Suppressor macrophage treated with lipopolysaccharide for 4 hours (primary cell): ENCODE measurements at regions not wholly inside any gene's neighbourhood (a gene's known extent, or its start where the extent isn't known, plus 50 kb on each side); places are given as distances from the start of the nearest gene placed in this dataset.
A peak's percentile ranks its signal among the peaks of the same experiment; 100 is the strongest.

Experiments
- DNase-seq: peaks from one replicate; pipeline ENCODE4 v3.0.0-alpha.2; 2020

DNA sequence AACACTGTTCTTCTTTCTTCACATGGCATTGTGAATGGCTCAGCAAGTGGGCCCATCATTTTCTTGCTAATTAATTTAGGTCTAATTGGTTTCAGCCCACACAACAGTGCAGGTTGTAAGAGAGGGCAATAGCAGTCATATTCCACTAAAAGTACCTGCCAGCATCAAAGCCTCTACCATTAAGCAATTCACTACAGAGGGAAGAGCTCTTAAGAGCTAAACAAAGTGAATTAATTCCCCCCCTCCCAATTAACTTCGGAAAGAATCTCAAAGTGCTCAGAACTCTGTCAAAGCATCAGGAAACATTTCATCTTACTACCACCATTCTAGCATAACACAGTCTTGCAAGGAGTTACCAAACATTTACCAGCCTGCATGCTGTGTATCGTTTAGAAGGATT lies 133.9 kb upstream of the UBASH3B start:
- no peak for DNase-seq

DNA sequence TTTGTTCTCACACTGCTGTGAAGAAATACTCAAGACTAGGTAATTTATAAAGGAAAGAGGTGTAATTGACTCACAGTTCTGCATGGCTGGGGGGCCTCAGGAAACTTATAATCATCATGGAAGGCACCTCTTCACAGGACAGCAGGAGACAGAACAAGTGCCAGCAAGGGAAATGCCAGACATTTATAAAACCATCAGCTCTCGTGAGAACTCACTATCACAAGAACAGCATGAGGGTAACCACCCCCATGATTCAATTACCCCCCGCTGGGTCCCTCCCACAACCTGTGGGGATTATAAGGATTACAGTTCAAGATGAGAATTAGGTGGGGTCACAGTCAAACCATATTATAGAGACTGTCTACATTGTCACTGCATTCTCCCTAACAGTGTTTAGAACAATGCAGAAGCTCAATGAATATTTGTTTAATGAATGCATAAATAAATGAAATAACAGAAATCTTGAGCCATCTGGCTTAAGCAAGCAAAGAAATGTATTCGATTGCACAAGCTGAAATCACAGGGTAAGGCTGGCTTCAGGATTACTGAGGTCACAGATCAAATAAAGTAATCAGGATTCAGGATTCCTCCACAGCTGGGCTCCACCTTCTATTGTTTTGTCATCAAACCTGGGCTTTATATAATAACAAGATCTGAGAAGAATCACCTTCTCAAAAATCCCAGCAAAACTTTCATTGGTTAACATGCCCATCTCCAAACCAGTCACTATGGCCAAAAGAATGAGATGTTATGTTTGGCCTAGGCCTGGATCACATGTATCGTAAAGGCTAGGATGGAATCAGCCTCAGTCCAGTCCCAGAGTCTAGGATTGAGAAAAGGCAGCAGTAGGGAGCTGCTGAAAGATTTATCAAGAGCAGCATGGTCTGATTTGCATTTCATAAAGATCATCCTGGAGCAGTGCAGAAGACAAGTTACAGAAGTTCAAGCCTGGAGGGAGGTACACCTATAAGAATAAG lies 137.8 kb upstream of the UBASH3B start:
- no peak for DNase-seq

DNA sequence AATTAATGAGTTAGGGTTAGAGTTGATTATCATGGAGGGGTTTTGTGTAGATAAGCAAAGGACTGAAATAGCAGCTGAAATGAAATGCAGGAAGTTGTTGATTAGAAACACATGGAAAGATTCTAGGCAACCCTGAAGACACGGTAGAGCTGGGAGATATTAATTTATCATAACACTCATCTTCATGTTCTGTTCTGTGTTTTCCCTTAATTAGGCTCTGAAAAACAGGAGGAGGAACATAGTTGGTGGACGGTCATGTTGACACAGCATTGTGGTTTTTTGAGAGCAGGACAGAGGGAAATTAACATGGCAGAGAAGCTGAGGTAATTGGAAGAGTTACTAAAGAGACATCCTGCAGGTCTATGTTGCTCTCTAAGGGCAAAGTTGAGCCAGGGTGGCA lies 138.8 kb upstream of the UBASH3B start:
- no peak for DNase-seq

DNA sequence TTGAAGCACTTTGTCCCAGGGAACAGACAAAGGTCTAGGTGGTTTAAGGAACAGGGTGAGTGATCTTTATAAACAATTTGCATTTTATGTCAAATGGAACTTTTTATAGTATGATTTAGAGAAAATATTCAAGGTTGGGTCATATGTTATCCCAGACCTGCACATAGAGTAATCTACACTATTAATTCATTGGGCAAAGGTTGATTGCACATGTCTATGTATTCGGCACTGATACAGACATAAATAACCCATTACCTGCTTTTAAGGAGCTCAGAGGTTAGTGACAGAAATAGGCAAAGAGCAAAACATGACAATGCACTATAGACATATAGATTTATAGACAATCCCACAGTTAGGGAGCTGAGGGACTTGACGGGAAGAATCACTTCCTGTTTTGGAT lies 141.5 kb upstream of the UBASH3B start:
- peak; percentile 2 for DNase-seq

DNA sequence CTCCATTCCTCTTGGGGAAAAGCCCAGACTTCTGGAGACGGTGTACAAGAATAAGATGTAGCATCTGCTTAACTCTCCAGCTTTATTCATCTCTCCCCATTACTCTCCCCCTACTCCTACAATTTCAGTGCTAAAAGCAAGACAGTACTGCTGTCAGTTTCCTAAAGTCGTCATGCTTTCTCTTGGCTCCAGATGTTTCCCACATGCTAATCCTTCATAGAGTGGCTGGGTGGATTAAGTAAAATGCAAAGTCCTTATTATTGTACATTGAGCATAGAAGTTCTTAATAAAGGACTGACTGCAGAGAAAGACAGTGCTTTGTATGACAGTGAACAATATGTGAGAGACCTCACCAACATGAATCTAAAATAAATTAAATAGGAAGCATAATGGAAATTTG lies 142.2 kb upstream of the UBASH3B start:
- no peak for DNase-seq

DNA sequence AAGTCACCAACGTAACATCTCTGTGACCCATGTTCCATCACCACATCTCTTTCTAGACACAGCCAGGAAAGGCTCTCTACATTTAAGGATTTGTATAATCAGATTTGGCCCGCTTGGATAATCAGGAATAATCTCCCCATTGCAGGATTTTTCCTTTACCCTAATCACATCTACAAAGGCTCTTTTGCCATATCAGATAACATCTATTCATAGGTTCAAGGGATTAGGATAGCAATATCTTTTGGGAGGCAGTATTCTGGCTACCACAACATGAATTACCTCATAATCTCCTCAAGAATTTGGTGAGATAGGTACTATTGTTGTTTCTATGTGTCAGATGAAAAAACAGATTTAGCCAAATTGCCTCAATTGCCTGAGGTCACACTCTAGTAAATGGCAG lies 142.8 kb upstream of the UBASH3B start:
- no peak for DNase-seq

DNA sequence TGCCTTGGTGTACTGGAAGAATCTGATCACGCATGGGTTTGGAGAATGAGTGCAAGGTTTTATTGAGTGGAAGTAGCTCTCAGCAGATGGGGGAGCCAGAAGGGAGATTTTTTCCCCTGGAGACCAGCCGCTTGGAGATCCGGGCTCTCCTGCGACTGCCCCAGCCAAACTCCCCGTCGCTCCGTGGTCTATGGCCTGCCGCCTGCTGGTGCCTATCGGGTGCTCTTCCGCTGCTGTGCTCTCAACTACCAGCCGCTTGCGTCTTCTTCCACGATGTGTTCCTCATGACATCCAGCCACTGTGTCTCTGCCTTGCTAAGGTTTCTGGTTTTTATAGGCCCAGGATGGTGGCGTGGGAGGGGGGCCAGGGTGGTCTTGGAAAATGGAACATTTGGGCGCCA lies 145.6 kb upstream of the UBASH3B start:
- DNase-seq = no peak

DNA sequence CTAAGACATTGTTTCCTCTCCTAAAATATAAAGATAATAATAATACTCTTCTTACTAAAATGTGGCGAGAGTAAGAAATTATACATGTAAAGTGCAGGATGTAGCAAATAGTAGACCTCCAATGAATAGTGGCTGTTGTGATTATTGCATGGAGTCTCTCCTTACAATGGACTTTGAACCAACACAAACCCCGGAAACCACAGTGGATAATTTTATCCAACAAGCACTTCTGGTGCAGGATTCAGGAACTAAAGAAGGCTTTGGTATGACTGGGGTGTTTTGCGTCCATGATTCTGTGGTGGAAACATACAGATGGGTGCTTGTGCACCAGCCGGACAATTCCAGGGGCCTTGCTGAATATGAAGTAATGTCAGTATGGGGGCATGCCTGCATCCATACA lies 146.4 kb upstream of the UBASH3B start:
- no peak for DNase-seq

DNA sequence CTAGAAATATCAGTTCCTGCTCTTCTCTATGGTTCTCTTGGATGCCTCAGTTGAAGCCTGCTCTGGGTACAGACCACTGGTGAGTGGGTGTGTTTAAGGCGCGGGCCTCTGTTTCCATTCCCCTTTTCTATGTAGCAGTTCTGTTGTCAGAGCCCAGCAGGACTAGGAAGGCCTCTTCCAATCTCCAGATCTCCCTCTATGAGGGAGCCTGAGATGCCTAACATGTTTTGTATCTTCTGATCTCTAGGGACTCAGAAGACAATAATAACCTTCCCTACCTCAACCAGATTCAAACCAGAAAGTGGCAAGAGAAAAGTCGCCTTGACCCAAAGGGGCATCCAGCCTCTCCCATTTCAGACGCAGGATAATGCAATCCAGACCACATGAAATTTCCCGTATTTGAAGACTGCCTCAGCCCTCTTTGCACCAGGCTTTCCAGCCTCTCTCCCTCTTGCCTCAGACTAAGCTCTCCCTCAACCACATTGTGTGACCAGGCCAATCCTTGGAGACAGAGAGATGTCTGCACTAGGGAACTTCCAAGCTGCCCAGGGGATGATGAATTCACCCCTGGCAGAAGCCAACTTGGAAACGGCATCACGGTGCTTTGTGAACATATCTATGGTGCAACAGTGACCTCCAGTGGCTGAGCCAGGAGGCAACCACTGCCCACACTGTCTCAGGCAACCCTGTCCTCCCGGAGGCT lies 150.1 kb upstream of the UBASH3B start:
- DNase-seq = peak; percentile 80

DNA sequence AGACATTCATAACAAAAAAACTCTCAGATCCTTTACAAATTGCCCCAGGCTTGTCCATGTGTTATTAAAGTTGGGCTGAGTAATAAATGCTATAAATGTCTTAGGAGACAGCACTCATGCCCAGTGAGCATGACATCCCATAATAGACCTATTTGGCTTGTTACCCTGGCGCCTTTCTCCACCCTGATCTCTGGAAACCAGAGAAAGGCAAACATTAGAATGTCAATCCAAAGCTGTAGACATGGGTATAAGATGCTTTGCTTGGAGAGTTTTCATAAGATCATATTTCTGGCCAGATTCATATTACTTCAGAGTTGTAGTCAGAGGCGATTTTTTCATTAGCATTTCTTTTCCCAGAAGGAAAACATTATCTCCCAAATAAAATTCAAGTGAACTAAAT lies 161.3 kb upstream of the UBASH3B start:
- DNase-seq = no peak

DNA sequence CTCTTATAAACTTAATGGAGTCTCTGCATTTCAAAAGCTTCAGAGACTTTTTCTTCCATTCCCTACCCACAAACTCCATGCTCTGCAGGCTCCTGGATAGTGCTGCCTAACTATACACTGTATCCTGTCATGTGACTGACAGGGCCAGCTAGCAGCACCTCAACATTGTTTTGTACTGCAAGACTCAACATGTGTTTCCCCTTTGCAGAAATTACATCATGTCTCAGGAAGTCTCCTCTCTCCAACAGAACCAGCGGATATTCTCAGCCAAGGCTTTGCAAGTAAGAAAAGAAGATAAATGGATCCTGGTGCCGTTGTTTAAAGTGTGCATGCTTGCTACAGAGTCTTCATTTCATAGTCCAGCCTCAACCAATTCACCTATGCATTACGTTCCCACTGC lies 164.0 kb upstream of the UBASH3B start:
- DNase-seq = peak; percentile 9

DNA sequence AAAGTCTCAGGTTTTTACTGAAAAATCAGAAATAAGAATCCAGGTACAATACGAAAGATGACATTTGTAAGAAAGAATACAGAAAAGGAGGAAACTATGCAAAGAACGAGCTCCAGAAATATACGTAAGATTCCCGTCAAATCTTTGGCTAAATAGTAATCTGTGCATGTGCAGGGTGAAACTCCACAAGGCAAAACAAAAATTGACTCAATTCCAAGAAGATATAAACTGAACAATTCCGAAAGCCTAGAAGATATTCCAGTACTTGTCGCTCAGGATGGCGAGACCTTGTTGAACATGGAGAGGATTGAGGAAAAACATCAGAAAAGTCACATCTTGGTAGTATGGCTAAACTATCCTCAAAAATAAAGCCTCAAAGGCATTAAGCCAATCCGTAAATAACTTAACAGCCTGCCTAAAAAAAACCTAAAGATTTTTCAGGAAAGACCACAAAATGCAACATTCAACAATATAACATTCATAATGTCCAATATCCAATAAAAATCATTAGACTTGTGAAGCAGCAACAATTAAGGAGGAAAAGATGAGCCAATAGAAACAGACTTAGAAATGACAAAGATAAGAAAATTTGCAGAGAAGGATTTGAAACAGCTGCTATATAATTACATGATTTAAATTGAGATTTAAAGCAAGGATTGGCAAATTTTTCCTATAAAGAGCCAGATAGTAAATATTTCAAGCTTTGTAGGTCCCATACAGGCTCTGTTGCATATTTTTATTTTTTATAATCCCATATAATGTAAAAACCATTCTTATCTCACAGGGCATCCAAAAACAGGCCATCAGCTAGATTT lies 166.4 kb upstream of the UBASH3B start:
- no peak for DNase-seq

DNA sequence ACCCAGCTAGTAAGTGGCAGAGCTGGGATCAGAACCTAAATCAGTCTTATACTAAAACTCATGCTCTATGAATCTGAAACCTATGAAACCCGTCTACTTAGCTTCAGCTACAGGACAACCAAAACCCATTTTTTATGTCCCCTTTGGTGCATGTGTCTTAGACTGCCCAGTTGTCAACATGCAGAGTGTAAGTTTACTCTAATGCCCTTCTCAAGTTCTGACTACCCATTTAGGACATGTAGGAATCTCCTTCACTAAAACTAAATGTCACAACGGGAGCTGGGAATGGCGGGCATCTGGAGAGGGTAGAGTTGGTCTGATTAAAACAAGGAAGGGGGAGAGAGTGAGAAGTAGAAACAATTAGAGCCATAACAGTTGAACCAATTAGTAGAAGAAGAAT lies 167.9 kb upstream of the UBASH3B start:
- DNase-seq = no peak

DNA sequence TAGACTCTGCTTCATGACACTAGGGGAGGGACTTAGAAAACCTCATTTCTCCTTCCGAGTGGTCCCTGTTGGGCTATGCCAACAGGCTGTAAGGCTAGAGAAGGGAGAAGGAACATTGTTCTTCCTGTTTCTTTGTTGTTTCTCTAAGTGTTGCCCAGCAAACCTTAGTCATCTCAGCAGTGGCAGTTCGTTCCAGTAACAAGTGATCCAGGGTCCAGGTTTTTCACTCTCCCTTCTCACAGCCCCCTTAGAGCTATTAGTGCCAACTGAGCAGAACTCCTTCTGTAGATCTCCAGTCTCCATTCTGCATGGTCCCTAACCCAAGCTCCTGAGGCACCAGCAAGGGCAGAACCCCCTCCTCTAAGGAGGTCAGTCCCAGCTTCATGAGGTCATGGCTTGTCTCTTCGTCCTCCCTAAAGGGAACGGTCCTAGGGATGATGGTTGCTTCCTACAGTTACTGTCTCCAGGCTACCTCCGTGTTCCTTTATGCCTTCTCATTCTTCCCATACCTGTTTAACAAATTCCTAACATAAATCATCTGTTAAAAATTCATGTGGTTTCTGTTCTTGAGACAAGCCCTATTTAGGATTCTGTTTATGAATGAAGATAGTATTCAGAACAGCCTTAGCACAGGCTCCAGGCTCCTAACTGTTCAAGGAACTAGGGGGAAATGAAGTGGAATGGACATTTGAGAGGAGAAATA lies 168.6 kb upstream of the UBASH3B start:
- peak; percentile 5 for DNase-seq

DNA sequence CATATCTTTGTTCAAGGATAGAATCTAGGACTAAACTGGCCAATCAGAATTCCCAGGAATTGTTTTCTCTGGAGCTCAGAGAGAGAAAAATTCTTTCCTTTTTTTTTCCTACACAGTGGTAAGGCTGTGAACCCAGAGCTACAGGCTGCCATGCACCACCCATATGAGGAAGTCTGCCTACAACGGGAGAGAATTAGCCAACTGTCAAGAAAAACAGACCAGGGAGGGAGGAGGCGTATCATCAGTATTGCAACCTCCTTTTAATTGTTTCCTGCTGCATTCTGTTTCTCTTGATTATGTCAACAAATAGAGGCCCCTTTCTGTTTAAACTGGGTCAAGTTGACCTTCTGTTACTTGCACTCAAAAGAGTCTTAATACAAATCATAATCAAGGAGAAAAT lies 176.5 kb upstream of the UBASH3B start:
- peak; percentile 10 for DNase-seq

DNA sequence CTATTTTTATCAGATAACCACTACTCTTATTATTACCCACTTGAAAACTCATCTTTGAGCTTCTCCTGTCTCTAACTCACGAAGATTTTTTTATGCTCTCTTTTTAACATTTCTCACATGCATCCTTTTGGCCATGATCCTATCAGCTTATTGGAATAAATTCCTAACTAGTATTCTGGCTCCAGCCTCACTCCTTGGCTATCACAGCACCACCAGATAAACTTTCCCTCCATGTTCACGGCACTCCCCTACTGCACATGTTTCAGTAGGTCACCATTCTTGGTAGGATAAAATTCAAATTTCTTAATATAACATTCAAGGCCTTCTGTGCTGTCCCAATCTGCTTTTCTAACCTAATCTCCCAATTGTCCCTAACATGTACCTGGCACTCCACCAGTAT lies 186.6 kb upstream of the UBASH3B start:
- DNase-seq = no peak

DNA sequence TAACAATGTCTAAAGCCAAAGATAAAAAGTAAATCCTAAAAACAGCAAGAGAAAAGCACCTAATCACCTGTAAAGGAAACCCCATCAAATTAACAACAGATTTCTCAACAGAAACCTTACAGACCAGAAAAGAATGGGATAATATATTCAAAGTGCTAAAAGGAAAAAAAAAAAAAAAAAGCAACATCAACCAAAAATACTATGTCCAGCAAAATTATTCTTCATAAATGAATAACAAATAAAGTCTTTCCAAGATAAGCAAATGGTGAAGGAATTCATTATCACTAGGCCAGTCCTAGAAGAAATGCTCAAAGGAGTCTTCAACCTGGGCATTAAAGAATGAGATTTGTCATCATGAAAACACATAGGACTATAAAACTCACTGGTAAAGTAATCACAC lies 192.0 kb upstream of the UBASH3B start:
- no peak for DNase-seq

DNA sequence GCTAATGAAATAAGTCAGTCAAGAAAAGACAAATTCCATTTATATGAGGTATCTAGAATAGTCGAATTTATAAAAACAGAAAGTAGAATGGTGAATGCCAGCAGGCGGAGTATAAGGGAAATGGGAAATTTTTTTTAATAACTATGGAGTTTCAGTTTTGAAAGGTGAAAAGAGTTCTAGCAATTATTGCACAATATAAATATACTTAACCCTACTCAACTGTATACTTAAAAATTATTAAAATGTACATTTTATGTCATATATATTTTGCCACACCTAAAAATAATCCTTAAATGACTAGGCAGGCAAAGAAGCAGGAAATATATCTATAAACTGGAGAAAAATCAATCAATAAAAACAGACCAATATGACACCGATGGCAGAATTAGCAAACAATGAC lies 196.5 kb upstream of the UBASH3B start:
- DNase-seq = no peak

DNA sequence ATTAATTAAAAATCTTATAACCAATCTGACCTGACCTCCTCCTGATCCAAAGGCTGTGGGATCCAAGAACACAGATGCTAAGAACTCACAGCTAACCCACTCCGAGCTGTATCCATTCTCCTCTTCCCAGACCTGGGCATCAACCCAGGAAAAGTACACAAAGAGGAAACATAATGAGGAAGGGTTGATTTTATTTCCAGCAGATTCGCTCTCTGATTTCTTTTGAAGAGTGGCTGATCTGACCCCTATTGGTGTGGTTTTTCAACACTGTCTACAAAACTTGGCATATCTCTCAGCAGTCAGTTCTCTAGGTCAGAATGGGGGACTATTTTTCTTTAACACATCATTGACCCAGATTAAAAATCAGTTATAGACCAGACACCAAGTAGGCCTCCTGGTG lies 201.9 kb upstream of the UBASH3B start:
- DNase-seq = no peak

DNA sequence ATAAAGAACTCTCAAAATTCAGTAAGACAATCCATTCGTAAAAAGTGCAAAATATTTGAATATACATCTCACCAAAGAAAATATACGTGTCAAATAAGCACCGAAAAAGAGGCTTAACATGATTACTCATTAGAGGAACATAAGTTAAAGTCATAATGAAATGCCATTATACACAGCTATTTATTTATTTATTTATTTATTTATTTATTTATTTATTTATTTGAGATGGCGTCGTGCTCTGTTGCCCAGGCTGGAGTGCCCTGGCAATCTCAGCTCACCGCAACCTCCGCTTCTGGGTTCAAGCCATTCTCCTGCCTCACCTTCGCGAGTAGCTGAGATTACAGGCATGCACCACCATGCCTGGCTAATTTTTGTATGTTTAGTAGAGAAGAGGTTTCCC lies 203.6 kb upstream of the UBASH3B start:
- DNase-seq = no peak

DNA sequence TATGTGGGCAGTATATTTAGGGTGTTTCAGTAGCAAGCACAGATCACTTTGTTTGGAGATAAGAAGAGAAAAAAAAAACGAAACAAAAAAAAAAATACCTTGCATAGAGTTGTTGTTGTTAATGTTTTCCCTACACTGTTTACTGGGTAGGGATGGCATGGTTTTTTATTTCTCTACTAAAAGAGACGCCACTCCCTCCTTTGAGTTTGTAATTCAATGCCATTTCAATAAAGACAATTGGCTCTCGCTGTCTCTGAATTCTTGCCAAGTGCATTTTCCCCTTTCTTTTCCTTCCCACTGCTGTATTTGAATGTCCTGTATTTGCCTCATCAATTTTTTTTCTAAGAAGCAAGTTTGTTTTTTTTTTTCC lies 213.9 kb upstream of the UBASH3B start:
- DNase-seq = no peak

DNA sequence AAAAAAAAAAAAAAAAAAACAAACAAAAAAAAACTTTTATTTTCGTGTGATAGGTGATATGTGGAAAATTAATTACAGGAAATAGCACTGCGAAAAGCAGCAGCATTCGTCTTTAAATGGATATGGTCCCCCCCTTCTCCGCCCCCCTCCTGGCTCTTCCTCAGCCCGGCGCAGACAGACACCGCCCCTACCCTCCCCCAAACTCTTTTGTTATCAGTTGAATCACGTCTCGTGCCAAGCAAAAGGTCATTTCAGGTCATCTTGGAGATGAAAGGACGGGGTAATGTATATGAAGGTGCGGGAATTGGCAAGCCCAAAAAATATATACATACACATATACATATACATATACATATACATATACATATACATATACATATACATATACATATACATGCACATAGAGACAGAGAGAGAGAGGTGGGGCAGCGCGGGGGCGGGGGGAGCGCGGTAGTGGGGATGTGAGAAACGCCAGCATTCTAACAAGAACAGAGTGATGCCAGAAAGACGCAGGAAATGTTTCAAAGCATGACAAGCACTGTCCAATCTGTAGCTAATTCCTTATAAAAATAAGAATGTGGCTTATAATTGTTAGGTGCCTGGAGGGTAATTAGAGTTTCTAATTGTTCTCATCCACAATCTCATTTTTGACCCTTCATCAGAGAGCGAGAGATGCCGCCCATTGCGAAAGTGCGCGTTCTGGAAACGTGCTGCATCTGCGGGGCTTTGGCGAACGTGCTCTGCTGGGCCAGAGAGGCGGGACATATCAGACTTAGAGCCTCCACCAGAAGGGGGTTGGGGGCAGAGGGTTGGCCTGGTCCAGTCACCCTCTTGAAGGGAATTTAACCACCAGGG lies 214.5 kb upstream of the UBASH3B start:
- no peak for DNase-seq
